PC-3 (cell line): ENCODE measurements at regions not wholly inside any gene's neighbourhood (a gene's known extent, or its start where the extent isn't known, plus 50 kb on each side); places are given as distances from the start of the nearest gene placed in this dataset.

Experiments used
- ATAC-seq: fragments of 200-7000 bp; cut with Tn5 transposase; 2 replicates; pipeline ENCODE4 v1.9.1; 2020; ENCODE audit warnings: mild to moderate bottlenecking, moderate library complexity
- BruUV-seq: library from RNA; stranded (reverse); fragments of 400-500 nt; replicated peaks from 2 replicates; lab custom pipeline; 2021; lab: Mats Ljungman, UMichigan
- CTCF ChIA-PET: fragments of 300-600 bp; sonication (Branson Sonifier 250); formaldehyde crosslinking; loops from one replicate; lab custom pipeline; 2022; ENCODE audit warnings: antibody characterized with exemption; lab: Charles Lee
- POLR2A ChIA-PET: fragments of 300-600 bp; sonication (Branson Sonifier 250); formaldehyde crosslinking; loops from one replicate; lab custom pipeline; 2022; ENCODE audit warnings: antibody characterized with exemption; ENCODE audit not compliant: unreplicated experiment; lab: Charles Lee
- DNase-seq: peaks from one replicate; pipeline ENCODE4 v3.0.0-alpha.2; 2015
- H2AFZ ChIP-seq: fragments of 300-600 bp; sonication (generic); 2 replicates; pipeline ENCODE4 v1.6.0; 2016; ENCODE audit warnings: antibody characterized with exemption, low read length
- H3F3A ChIP-seq: fragments of 300-600 bp; sonication (generic); one replicate; pipeline ENCODE4 v1.6.0; 2017; ENCODE audit warnings: antibody characterized with exemption, low read length, control low read depth, mild to moderate bottlenecking; ENCODE audit not compliant: unreplicated experiment
- H3K27ac ChIP-seq: fragments of 300-600 bp; sonication (generic); 2 replicates; pipeline ENCODE4 v1.5.1; 2016; ENCODE audit warnings: mild to moderate bottlenecking, low read length
- H3K27me3 ChIP-seq: fragments of 300-600 bp; sonication (generic); 2 replicates; pipeline ENCODE4 v1.6.1; 2016; ENCODE audit warnings: low read length, mixed read lengths
- H3K36me3 ChIP-seq: fragments of 300-600 bp; sonication (generic); 2 replicates; pipeline ENCODE4 v1.6.1; 2016; ENCODE audit warnings: low read depth, mixed run types, low read length, mixed read lengths
- H3K4me1 ChIP-seq: fragments of 300-600 bp; sonication (generic); 2 replicates; pipeline ENCODE4 v1.5.1; 2016; ENCODE audit warnings: low read length; ENCODE audit not compliant: insufficient read depth
- H3K4me2 ChIP-seq: fragments of 300-600 bp; sonication (generic); 2 replicates; pipeline ENCODE4 v1.6.0; 2016; ENCODE audit warnings: low read length
- H3K4me3 ChIP-seq: fragments of 300-600 bp; sonication (generic); 2 replicates; pipeline ENCODE4 v1.5.1; 2016; ENCODE audit warnings: mild to moderate bottlenecking, low read length, mixed read lengths
- H3K79me2 ChIP-seq: fragments of 300-600 bp; sonication (generic); 2 replicates; pipeline ENCODE4 v1.6.1; 2017; ENCODE audit warnings: low read length, mixed read lengths
- H3K9ac ChIP-seq: fragments of 300-600 bp; sonication (generic); 2 replicates; pipeline ENCODE4 v1.6.0; 2016; ENCODE audit warnings: mild to moderate bottlenecking, low read length
- H3K9me2 ChIP-seq: fragments of 300-600 bp; sonication (generic); replicated peaks from 2 replicates; pipeline ENCODE4 v1.6.1; 2016; ENCODE audit warnings: mixed run types, low read length, mixed read lengths
- H3K9me3 ChIP-seq: fragments of 300-600 bp; sonication (generic); 2 replicates; pipeline ENCODE4 v1.6.1; 2016; ENCODE audit warnings: low read length, mixed read lengths
- H4K20me1 ChIP-seq: fragments of 300-600 bp; sonication (generic); 2 replicates; pipeline ENCODE4 v1.6.1; 2016; ENCODE audit warnings: low read length, mixed read lengths
- EZH2 ChIP-seq: fragments of 300-600 bp; sonication (generic); IDR thresholded peaks from one replicate; pipeline ENCODE4 v1.6.1; 2017; ENCODE audit warnings: antibody characterized with exemption, mild to moderate bottlenecking, low read length; ENCODE audit not compliant: unreplicated experiment
- EZH2phosphoT487 ChIP-seq: fragments of 300-600 bp; sonication (generic); IDR thresholded peaks from 2 replicates; pipeline ENCODE4 v1.6.1; 2018; ENCODE audit warnings: mild to moderate bottlenecking, antibody characterized with exemption, low read length, borderline replicate concordance
- intact Hi-C: fragments of 100-400 bp; cut with micrococcal nuclease; formaldehyde crosslinking; loops from 2 replicates; pipeline ENCODE4 v1.9.0; 2023
- TF ChIP-seq, protein P1 (sequence below): fragments of 300-600 bp; sonication (generic); conservative IDR thresholded peaks from 2 replicates; pipeline ENCODE4 v1.5.1; 2017; ENCODE audit warnings: antibody characterized with exemption, low read depth, mild to moderate bottlenecking, low read length

DNA sequence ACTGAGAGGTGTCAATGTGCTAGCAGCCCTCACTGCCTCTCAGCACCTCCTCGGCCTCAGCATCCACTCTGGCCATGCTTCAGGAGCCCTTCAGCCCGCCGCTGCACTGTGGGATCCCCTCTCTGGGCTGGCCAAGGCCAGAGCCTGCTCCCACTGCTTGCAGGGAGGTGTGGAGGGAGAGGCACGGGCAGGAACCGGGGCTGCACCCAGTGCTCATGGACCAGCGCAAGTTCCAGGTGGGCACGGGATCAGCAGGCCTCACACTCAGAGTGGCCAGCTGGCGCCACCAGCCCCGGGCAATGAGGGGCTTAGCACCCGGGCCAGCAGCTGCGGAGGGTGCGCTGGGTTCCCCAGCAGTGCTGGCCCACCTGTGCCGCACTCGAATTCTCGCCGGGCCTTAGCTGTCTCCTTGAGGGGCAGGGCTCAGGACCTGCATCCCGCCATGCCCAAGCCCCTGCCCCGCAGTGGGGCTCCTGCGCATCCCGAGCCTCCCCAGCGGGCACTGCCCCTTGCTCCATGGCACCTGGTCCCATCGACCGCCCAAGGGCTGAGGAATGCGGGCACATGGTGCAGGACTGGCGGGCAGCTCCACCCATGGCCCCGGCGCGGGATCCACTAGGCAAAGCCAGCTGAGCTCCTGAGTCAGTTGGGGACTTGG, 80.4 kb upstream of the MANEA start:
- Histone ChIP-seq H3K79me2 (no peaks in the 10 kb centered on the region), H3K9me2 (no peaks in the 10 kb centered on the region), H3K4me2 (no peak overlapping the region), H3K36me3 (no peaks in the 10 kb centered on the region), H3F3A (no peaks in the 10 kb centered on the region), H2AFZ (no peak overlapping the region), H3K9me3 (no peaks in the 10 kb centered on the region), H3K4me1 (no peaks in the 10 kb centered on the region), H3K9ac (no peak overlapping the region), H3K4me3 (no peak overlapping the region), H4K20me1 (no peaks in the 10 kb centered on the region), H3K27me3 (no peaks in the 10 kb centered on the region), H3K27ac (no peak overlapping the region)
- BruUV-seq = no TSS peak
- TF ChIP-seq, protein P1, sequence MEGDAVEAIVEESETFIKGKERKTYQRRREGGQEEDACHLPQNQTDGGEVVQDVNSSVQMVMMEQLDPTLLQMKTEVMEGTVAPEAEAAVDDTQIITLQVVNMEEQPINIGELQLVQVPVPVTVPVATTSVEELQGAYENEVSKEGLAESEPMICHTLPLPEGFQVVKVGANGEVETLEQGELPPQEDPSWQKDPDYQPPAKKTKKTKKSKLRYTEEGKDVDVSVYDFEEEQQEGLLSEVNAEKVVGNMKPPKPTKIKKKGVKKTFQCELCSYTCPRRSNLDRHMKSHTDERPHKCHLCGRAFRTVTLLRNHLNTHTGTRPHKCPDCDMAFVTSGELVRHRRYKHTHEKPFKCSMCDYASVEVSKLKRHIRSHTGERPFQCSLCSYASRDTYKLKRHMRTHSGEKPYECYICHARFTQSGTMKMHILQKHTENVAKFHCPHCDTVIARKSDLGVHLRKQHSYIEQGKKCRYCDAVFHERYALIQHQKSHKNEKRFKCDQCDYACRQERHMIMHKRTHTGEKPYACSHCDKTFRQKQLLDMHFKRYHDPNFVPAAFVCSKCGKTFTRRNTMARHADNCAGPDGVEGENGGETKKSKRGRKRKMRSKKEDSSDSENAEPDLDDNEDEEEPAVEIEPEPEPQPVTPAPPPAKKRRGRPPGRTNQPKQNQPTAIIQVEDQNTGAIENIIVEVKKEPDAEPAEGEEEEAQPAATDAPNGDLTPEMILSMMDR = no peak
- DNase-seq (no peak), ATAC-seq (no peak)
- ChIA-PET POLR2A (no interaction called here), CTCF (no interaction called here)
- intact Hi-C loops = no loop called here

DNA sequence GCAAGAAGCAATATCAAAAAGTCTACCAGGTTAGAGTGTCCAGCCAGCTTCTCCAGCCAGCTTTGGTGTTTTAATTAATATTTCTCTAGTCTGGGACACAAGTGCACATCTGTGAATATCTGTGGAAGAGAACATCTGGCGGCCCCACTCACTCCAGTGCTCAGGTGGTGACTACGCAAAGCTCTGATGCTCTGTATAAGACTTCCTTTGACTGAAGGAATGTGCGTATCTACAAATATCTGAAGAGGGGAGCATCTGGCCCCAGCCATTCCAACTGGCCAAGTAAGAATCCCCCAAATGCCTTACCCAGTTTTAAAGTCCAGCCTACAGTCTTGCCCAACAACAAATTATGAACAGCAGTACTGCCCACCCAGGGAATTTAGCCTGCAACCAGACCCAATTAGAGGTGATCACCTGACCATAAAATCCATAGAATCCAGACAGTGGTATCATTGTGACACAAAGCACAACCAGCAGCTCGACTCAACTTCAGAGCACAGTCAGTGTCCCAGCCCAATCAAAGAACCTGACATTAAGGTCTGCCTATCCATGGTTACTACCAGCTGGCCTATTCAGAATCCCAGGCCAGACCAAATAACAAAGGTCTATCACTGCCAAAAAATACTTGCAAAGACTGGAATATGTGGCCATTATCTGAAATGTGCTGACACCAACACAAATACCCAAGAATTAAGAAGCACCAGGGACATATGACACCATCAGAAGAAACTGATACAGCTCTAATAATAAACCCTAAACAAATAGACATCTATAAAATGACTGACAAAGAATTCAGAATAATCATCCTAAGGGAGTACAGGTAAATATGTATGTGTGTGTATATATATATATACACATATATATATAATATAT, 76.1 kb upstream of the MANEA start:
- TF ChIP-seq EZH2phosphoT487 = no peak
- no peak for TF ChIP-seq EZH2
- TF ChIP-seq, protein P1 = no peak
- Histone ChIP-seq H3K27ac (no peak overlapping the region), H3K9me2 (no peaks in the 10 kb centered on the region), H3K9ac (no peak overlapping the region), H3K9me3 (no peaks in the 10 kb centered on the region), H3K36me3 (no peaks in the 10 kb centered on the region), H3K4me3 (no peak overlapping the region), H2AFZ (no peak overlapping the region), H4K20me1 (no peaks in the 10 kb centered on the region), H3K27me3 (no peaks in the 10 kb centered on the region), H3K4me1 (no peaks in the 10 kb centered on the region), H3K79me2 (no peaks in the 10 kb centered on the region), H3F3A (no peaks in the 10 kb centered on the region), H3K4me2 (no peak overlapping the region)
- CTCF ChIA-PET = no interaction called here
- BruUV-seq = no TSS peak
- intact Hi-C loops = no loop called here
- POLR2A ChIA-PET = no interaction called here
- ATAC-seq (no peak), DNase-seq (no peak)

DNA sequence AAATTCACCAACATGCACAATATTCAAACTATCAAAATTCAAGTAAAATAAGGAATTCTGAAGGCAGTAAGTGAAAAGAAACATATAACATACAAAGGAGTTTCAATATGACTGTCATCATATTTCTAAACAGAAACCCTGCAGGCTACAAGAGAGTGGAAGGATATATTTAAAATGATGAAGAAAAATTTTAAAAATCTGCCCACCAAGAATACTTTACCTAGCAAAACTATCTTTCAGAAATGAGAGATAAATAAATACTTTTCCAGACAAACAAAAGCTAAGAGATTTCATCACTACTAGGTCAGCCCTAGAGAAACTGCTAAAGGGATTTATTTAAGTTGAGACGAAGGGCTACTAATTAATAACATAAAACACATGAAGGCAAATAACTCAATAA, 73.8 kb upstream of the MANEA start:
- Histone ChIP-seq H3K27ac (no peak overlapping the region), H3K4me2 (no peak overlapping the region), H3K36me3 (no peaks in the 10 kb centered on the region), H3K9ac (no peak overlapping the region), H3K9me3 (no peaks in the 10 kb centered on the region), H3K4me1 (no peaks in the 10 kb centered on the region), H2AFZ (no peak overlapping the region), H3K4me3 (no peak overlapping the region), H3K9me2 (no peaks in the 10 kb centered on the region), H4K20me1 (no peaks in the 10 kb centered on the region), H3K79me2 (no peaks in the 10 kb centered on the region), H3K27me3 (no peaks in the 10 kb centered on the region), H3F3A (no peaks in the 10 kb centered on the region)
- BruUV-seq = no TSS peak
- ATAC-seq (no peak), DNase-seq (no peak)
- intact Hi-C loops = no loop called here
- ChIA-PET CTCF (no interaction called here), POLR2A (no interaction called here)
- no peak for TF ChIP-seq EZH2
- no peak for TF ChIP-seq EZH2phosphoT487
- TF ChIP-seq, protein P1 = no peak
